ENCODE measurements at regions not wholly inside any gene's neighbourhood (a gene's known extent, or its start where the extent isn't known, plus 50 kb on each side); places are given as distances from the start of the nearest gene placed in this dataset.

- intact Hi-C loops (cut with DNase I; ENCODE audit: low total_unique reads), result no loop called here
- DNase-seq, result no peak
- WGBS, 2 donors, result 35 to 41% methylated on average over 2 of the region's 2 CpGs
- TF ChIP-seq CTCF (IDR thresholded peaks at IDR 0.05) (no peak), POLR2A (IDR thresholded peaks at IDR 0.05) (no peak)
- Histone ChIP-seq H3K9me3 (no peaks in the 10 kb centered on the region), H3K27me3 (no peaks in the 10 kb centered on the region), H3K4me1 (peaks cover 9% of the 10 kb centered on the region), H3K27ac (no peak overlapping the region), H3K36me3 (ENCODE audit: low read depth, missing control alignments) (no peaks in the 10 kb centered on the region), H3K4me3 (no peak overlapping the region)
Observed at GRCh38 chr5:33309068-33309467, 131.7 kb upstream of the TARS1 start.

- WGBS, 2 donors, result 34 to 52% methylated on average over 3 of the region's 3 CpGs
- Histone ChIP-seq H3K9me3 (no peaks in the 10 kb centered on the region), H3K36me3 (ENCODE audit: low read depth, missing control alignments) (no peaks in the 10 kb centered on the region), H3K4me3 (no peak overlapping the region), H3K4me1 (peaks cover 9% of the 10 kb centered on the region), H3K27me3 (no peaks in the 10 kb centered on the region), H3K27ac (no peak overlapping the region)
- intact Hi-C loops (cut with DNase I; ENCODE audit: low total_unique reads), result no loop called here
- DNase-seq, result no peak
- TF ChIP-seq POLR2A (IDR thresholded peaks at IDR 0.05) (no peak), CTCF (IDR thresholded peaks at IDR 0.05) (no peak)
Observed at GRCh38 chr5:33309536-33310345, 131.0 kb upstream of the TARS1 start.

GRCh38 chr5:33310451-33310850, 130.3 kb upstream of the TARS1 start:
- no peak for DNase-seq

GRCh38 chr5:33311893-33312292, 128.9 kb upstream of the TARS1 start:
- H3K27ac ChIP-seq, result no peak overlapping the region
- no peaks in the 10 kb centered on the region for H3K27me3 ChIP-seq
- H3K9me3 ChIP-seq, result no peaks in the 10 kb centered on the region
- no peak for DNase-seq
- intact Hi-C loops (cut with DNase I; ENCODE audit: low total_unique reads), result no loop called here
- peaks cover 9% of the 10 kb centered on the region for H3K4me1 ChIP-seq
- no peaks in the 10 kb centered on the region for H3K36me3 ChIP-seq (ENCODE audit: low read depth, missing control alignments)
- no peak overlapping the region for H3K4me3 ChIP-seq
- TF ChIP-seq CTCF (IDR thresholded peaks at IDR 0.05) (no peak), POLR2A (IDR thresholded peaks at IDR 0.05) (no peak)

More at GRCh38 chr5:33310451-33310850, 130.3 kb upstream of the TARS1 start:
- WGBS, 2 donors, result 78 to 81% methylated on average over 2 of the region's 2 CpGs
- Histone ChIP-seq H3K4me1 (peaks cover 9% of the 10 kb centered on the region), H3K4me3 (no peak overlapping the region), H3K9me3 (no peaks in the 10 kb centered on the region), H3K27ac (no peak overlapping the region), H3K27me3 (no peaks in the 10 kb centered on the region), H3K36me3 (ENCODE audit: low read depth, missing control alignments) (no peaks in the 10 kb centered on the region)
- TF ChIP-seq CTCF (IDR thresholded peaks at IDR 0.05) (no peak), POLR2A (IDR thresholded peaks at IDR 0.05) (no peak)
- intact Hi-C loops (cut with DNase I; ENCODE audit: low total_unique reads), result no loop called here
